Anterior cingulate cortex (tissue), 58 donors: ENCODE measurements at regions not wholly inside any gene's neighbourhood (a gene's known extent, or its start where the extent isn't known, plus 50 kb on each side); places are given as distances from the start of the nearest gene placed in this dataset.
"Not testable (repeated sequence)": the region's sequence is repeated elsewhere in the genome, so short reads cannot be mapped to it uniquely, and the experiment has no call there.

Experiments used
- DNase-seq, 58 donors: peaks; one replicate each; lab custom pipeline; 2025; lab: John Stamatoyannopoulos, UW

- no peak for DNase-seq
Observed at GRCh38 chr2:241997017-241997416, 127.5 kb downstream of the RTP5 start.

- DNase-seq = no peak
Observed at GRCh38 chr2:241999184-241999583, 129.7 kb downstream of the RTP5 start.

GRCh38 chr2:242001853-242002252 is 132.3 kb downstream of the RTP5 start:
- DNase-seq = no peak

GRCh38 chr2:242002944-242003343 is 133.4 kb downstream of the RTP5 start:
- DNase-seq = no peak

GRCh38 chr2:242004223-242004901 is 134.8 kb downstream of the RTP5 start:
- DNase-seq = no peak

GRCh38 chr2:242004902-242005230 is 135.3 kb downstream of the RTP5 start:
- DNase-seq = no peak

GRCh38 chr2:242006091-242006634 is 136.6 kb downstream of the RTP5 start:
- DNase-seq = not testable (repeated sequence)

- not testable (repeated sequence) for DNase-seq
Observed at GRCh38 chr2:242008908-242009307, 139.4 kb downstream of the RTP5 start.

GRCh38 chr2:242009846-242010245 is 140.3 kb downstream of the RTP5 start:
- DNase-seq = not testable (repeated sequence)

GRCh38 chr2:242010252-242011166 is 141.0 kb downstream of the RTP5 start:
- DNase-seq = not testable (repeated sequence)

- DNase-seq = no peak
Observed at GRCh38 chr2:242011167-242011513, 141.6 kb downstream of the RTP5 start.

- no peak for DNase-seq
Observed at GRCh38 chr2:242011516-242011915, 142.0 kb downstream of the RTP5 start.

GRCh38 chr2:242011991-242012764 is 142.6 kb downstream of the RTP5 start:
- DNase-seq = no peak

- DNase-seq = no peak
Observed at GRCh38 chr2:242012956-242013764, 143.6 kb downstream of the RTP5 start.

GRCh38 chr2:242013771-242014170 is 144.2 kb downstream of the RTP5 start:
- no peak for DNase-seq

GRCh38 chr2:242015108-242016065 is 145.9 kb downstream of the RTP5 start:
- no peak for DNase-seq

- DNase-seq = no peak
Observed at GRCh38 chr2:242017086-242017485, 147.6 kb downstream of the RTP5 start.

- not testable (repeated sequence) for DNase-seq
Observed at GRCh38 chr2:242018416-242018815, 148.9 kb downstream of the RTP5 start.

- DNase-seq = no peak
Observed at GRCh38 chr2:242019344-242019743, 149.8 kb downstream of the RTP5 start.
